Small intestine (tissue), 7 donors: ENCODE measurements at regions not wholly inside any gene's neighbourhood (a gene's known extent, or its start where the extent isn't known, plus 50 kb on each side); places are given as distances from the start of the nearest gene placed in this dataset.
"Not testable (repeated sequence)": the region's sequence is repeated elsewhere in the genome, so short reads cannot be mapped to it uniquely, and the experiment has no call there.

ENCODE experiments used
- DNase-seq, 2 donors: peaks; one replicate each; pipeline versions ENCODE4 v3.0.0 to v3.0.0-alpha.2; 2013
- FAIRE-seq: peaks from 2 replicates; lab custom pipeline; 2012; peaks lifted over from hg19 to GRCh38; lab: Jason Lieb, UNC
- H3K27ac ChIP-seq, 3 donors: one replicate each; pipeline ENCODE4 v1.5.1; 2013; ENCODE audit warnings: low read length in 2 of 3, mild to moderate bottlenecking in 2 of 3, control low read depth in 1 of 3, inconsistent platforms in 1 of 3, low read depth in 1 of 3, moderate library complexity in 1 of 3
- H3K27me3 ChIP-seq, 3 donors: one replicate each; pipeline ENCODE4 v1.6.1; 2013; ENCODE audit warnings: low read length in 3 of 3, inconsistent platforms in 1 of 3; ENCODE audit not compliant: control insufficient read depth in 3 of 3, insufficient read depth in 3 of 3
- H3K36me3 ChIP-seq, 3 donors: one replicate each; pipeline ENCODE4 v1.6.1; 2013; ENCODE audit warnings: low read length in 3 of 3, inconsistent platforms in 1 of 3, low read depth in 1 of 3, mild to moderate bottlenecking in 1 of 3, moderate library complexity in 1 of 3; ENCODE audit not compliant: control insufficient read depth in 3 of 3, insufficient read depth in 2 of 3
- H3K4me1 ChIP-seq, 3 donors: one replicate each; pipeline ENCODE4 v1.6.1; 2013; ENCODE audit warnings: low read length in 2 of 3, inconsistent platforms in 1 of 3, low read depth in 1 of 3, mild to moderate bottlenecking in 1 of 3, moderate library complexity in 1 of 3; ENCODE audit not compliant: control insufficient read depth in 3 of 3, insufficient read depth in 2 of 3
- H3K4me3 ChIP-seq, 3 donors: one replicate each; pipeline ENCODE4 v1.5.1; 2013; ENCODE audit warnings: low read length in 3 of 3, control low read depth in 1 of 3, inconsistent platforms in 1 of 3, low read depth in 1 of 3, mild to moderate bottlenecking in 1 of 3, moderate library complexity in 1 of 3
- H3K9me3 ChIP-seq, 2 donors: one replicate each; pipeline ENCODE4 v1.6.1; 2013; ENCODE audit warnings: low read depth in 1 of 2, low read length in 1 of 2; ENCODE audit not compliant: control insufficient read depth in 2 of 2, insufficient read depth in 1 of 2
- WGBS, 3 donors: extraction: QIAGEN DNeasy Blood & Tissue Kit; methylation state at CpG; one replicate each; pipeline ENCODE4 v1.1.7; 2013; 5-methylcytosine and 5-hydroxymethylcytosine counted together
- donor health status: healthy with polysubstance abuse.
- donor health status: control.
- donor health status: control.
- donor health status: Bipolar disorder and iron deficiency.
- donor health status: healthy.

DNA sequence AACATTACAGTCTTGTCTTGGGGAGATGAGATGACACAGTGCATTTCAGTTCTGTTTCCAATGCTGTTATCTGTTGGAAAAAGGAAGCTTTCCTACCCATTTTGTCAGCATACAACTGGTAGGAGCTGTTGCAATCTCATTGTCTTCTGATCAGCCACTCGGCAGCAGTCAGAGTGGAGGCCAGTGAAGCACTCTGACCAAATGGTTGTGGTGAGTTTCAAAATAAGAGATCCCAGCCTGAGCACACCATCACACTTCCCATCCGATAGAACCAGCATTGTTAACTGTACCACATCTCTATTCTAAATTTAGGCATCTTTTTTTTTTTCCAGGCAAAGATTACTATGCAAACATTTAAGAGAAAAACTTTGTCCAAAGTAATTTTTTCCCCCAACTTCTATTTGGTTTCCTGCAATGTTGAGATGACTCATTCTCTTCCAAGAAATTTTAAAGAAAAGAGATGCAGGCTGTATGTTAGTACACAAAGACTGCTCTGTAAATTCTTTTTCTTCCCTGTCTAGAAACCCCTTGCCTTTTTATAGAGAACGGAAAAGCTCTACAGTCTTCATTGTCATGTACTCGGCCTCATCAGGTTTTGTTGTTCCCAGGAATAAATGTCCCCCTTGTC, 90.0 kb upstream of the IKBKE start:
- H3K27ac ChIP-seq, H3K4me1 ChIP-seq, H3K27me3 ChIP-seq, H3K36me3 ChIP-seq, DNase-seq, H3K9me3 ChIP-seq, H3K4me3 ChIP-seq, FAIRE-seq: not testable (repeated sequence)
- 38 to 64% (median 54%) methylated on average over 2 of the region's 4 CpGs for WGBS, 3 donors

DNA sequence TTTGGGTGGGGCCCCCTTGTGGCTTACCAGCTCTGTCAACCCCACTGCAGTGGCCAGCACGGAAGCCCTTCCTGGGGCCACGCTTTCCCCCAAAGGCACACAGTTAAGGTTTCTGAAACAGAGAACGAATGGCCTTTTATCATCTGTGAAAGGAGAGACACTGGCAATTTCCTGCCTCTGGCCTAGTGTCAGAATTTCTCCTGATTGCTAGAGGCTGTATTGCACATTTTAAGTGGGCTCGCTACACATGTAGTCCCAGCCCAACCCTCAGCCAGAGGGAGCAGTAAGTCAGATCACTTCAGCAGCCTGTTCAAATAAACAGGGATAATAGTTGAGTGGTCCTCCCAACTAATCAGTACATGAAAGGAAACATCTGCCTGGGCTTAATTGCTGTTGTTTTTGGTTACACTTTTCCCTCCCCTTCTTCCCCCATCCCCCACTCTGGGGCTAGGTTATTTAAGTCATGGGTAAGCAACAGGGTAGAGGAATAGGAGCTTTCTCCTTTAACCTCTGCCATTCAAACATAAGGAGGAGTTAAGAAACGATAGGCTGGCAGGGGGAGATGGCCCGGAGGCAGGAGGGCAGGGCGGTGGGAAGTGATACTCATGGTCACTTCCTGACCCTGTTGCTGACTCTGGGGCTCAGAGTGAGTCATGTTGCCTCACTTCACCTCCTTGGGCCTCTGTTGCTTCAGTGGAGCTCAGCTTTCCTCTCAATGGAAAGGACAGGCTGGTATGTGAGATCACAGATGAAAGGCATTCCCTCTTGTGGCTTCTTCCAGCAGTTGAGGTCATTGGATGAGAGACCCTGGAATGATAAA, 89.3 kb upstream of the IKBKE start:
- not testable (repeated sequence) for H3K27me3 ChIP-seq, FAIRE-seq, H3K36me3 ChIP-seq, H3K9me3 ChIP-seq, H3K4me3 ChIP-seq, H3K4me1 ChIP-seq
- DNase-seq = peak in 1 of 2 donors; percentile 0
- peak overlapping the region in 1 of 3 donors; percentile 55 for H3K27ac ChIP-seq
- WGBS, 3 donors = 60 to 85% (median 75%) methylated on average over 1 of the region's 7 CpGs

DNA sequence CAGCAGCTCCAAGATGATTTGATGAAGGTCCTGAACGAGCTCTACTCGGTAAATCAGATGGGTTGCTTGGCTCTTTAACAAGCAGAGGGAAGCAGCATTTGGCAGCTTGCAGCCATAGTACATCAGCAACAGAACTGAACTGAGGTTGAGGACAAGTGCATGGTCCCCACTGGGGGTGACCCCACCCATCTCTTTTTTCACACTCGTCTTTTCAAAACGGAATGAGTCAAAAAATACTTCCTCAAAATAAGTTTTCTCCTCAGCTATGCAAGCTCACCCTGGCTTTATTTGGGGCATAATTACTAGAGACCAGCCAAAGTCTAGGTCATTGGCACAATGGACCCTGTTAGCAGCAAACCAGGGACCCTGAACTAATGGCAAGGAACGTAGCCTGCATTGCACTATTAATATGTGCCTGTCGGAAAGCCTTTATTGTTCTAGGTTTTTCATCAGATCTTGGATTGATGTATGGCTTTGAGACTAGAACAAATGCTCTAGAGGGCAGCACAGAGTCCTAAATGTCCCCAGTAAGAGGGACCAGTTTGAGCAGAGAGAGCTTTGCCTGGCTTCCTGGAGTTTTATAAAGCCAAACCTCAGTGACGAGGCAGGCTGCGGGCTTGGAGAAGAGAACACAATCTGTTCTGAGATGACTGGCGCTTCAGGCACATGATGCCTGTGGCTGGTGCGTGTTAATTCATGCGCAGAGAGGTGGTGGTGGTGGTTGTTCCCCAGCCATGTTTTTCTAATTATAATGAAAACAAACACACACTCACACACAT, 86.1 kb upstream of the IKBKE start:
- H3K9me3 ChIP-seq, H3K27ac ChIP-seq, H3K36me3 ChIP-seq, H3K4me3 ChIP-seq, H3K4me1 ChIP-seq, H3K27me3 ChIP-seq, FAIRE-seq: not testable (repeated sequence)
- DNase-seq = peak in 1 of 2 donors; percentile 24
- WGBS, 3 donors = 67 to 81% (median 79%) methylated on average over 4 of the region's 11 CpGs

GRCh38 chr1:206384891-206385290, 85.4 kb upstream of the IKBKE start:
- H3K36me3 ChIP-seq, H3K9me3 ChIP-seq, DNase-seq, H3K27ac ChIP-seq, H3K4me1 ChIP-seq, FAIRE-seq, H3K27me3 ChIP-seq, H3K4me3 ChIP-seq: not testable (repeated sequence)
- 93 to 94% (median 94%) methylated on average over 1 of the region's 1 CpG for WGBS, 3 donors

- WGBS, 3 donors = no CpG with 5 or more reads among the region's 5 CpGs
- not testable (repeated sequence) for DNase-seq, FAIRE-seq, H3K27ac ChIP-seq, H3K4me3 ChIP-seq, H3K27me3 ChIP-seq, H3K4me1 ChIP-seq, H3K36me3 ChIP-seq, H3K9me3 ChIP-seq
These were observed 82.6 kb upstream of the IKBKE start for GRCh38 chr1:206387631-206388030.

GRCh38 chr1:206391903-206392302, 78.4 kb upstream of the IKBKE start:
- not testable (repeated sequence) for FAIRE-seq

DNA sequence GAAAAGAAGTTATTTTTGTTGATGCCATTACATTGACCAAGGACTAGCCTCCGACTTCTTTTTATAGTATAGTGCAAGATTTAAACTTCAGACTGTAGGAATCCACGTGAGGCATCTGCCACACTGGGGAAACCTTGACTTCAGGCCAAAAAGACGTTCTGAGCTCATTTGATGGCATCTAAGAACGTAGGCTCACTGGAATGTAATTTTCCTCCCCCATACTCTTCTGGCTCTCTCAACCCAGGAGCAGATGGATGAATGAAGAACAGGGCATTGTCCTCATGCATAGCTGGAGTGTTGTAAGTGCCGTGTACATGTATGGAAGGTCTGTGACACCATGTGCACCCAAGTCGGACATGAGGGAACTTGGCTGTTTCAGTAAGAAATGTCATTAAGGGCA, 72.8 kb upstream of the IKBKE start:
- WGBS, 3 donors = 75 to 85% (median 79%) methylated on average over 2 to 3 of the region's 6 CpGs
- H3K36me3 ChIP-seq, FAIRE-seq, H3K27ac ChIP-seq, H3K4me3 ChIP-seq, DNase-seq, H3K4me1 ChIP-seq, H3K9me3 ChIP-seq, H3K27me3 ChIP-seq: not testable (repeated sequence)

More at GRCh38 chr1:206391903-206392302, 78.4 kb upstream of the IKBKE start:
- not testable (repeated sequence) for DNase-seq, H3K4me3 ChIP-seq, H3K36me3 ChIP-seq, H3K27ac ChIP-seq, H3K4me1 ChIP-seq, H3K27me3 ChIP-seq, H3K9me3 ChIP-seq
- 78 to 100% (median 86%) methylated on average over 1 of the region's 2 CpGs for WGBS, 3 donors

GRCh38 chr1:206398261-206398660, 72.0 kb upstream of the IKBKE start:
- not testable (repeated sequence) for H3K9me3 ChIP-seq, DNase-seq, H3K27me3 ChIP-seq, H3K27ac ChIP-seq, H3K36me3 ChIP-seq, H3K4me1 ChIP-seq, H3K4me3 ChIP-seq, FAIRE-seq
- 94 to 97% (median 95%) methylated on average over 2 of the region's 3 CpGs for WGBS, 3 donors
